ENCODE measurements at regions not wholly inside any gene's neighbourhood (a gene's known extent, or its start where the extent isn't known, plus 50 kb on each side); places are given as distances from the start of the nearest gene placed in this dataset.

GRCh38 chr13:73751290-73751689 lies 382.9 kb downstream of the KLF12 start:
- TF ChIP-seq YY1 (IDR thresholded peaks at IDR 0.05; ENCODE audit: insufficient read depth, insufficient read length), result no peak
- no peak for TF ChIP-seq ZNF274 (IDR thresholded peaks at IDR 0.05; ENCODE audit: low read depth, low read length)
